Upper lobe of left lung (tissue), 6 donors: ENCODE measurements at regions not wholly inside any gene's neighbourhood (a gene's known extent, or its start where the extent isn't known, plus 50 kb on each side); places are given as distances from the start of the nearest gene placed in this dataset.

ENCODE experiments used
- ATAC-seq, 2 donors: fragments of 200-7000 bp; cut with Tn5 transposase; one replicate each; pipeline ENCODE4 v1.9.1; 2022; ENCODE audit warnings: mild to moderate bottlenecking in 2 of 2, moderate library complexity in 2 of 2; ENCODE audit not compliant: low FRiP score in 2 of 2
- DNase-seq, 2 donors: peaks; one replicate each; pipeline ENCODE4 v3.0.0-alpha.2; 2019 to 2020
- H3K27ac ChIP-seq, 4 donors: fragments of 200-600 bp; sonication (generic); one replicate each; pipeline ENCODE4 v1.5.1; 2016 to 2019
- H3K27me3 ChIP-seq, 4 donors: fragments of 200-600 bp; sonication (generic); one replicate each; pipeline ENCODE4 v1.5.1; 2017 to 2019
- H3K36me3 ChIP-seq, 4 donors: fragments of 200-600 bp; sonication (generic); one replicate each; pipeline ENCODE4 v1.5.1; 2016 to 2019
- H3K4me1 ChIP-seq, 4 donors: fragments of 200-600 bp; sonication (generic); one replicate each; pipeline ENCODE4 v1.5.1; 2018 to 2019
- H3K4me3 ChIP-seq, 4 donors: fragments of 200-600 bp; sonication (generic); one replicate each; pipeline ENCODE4 v1.5.1; 2017 to 2019; ENCODE audit warnings: mild to moderate bottlenecking in 2 of 4, moderate library complexity in 1 of 4
- H3K9me3 ChIP-seq, 4 donors: fragments of 200-600 bp; sonication (generic); one replicate each; pipeline ENCODE4 v1.5.1; 2018 to 2019
- CTCF ChIP-seq, 6 experiments: fragments of 450-650 bp in 4 of 6; fragments of 200-600 bp in 2 of 6; sonication (generic) in 2 of 6; IDR thresholded peaks; one replicate each; pipeline ENCODE4 v1.5.1; 2016 to 2019; ENCODE audit warnings: antibody characterized with exemption in 6 of 6
- EP300 ChIP-seq, 4 donors: sonication (generic); formaldehyde crosslinking; IDR thresholded peaks; one replicate each; pipeline ENCODE4 v1.5.1; 2017; ENCODE audit warnings: antibody characterized with exemption in 4 of 4, control low read depth in 2 of 4
- POLR2A ChIP-seq, 4 donors: fragments of 450-650 bp; IDR thresholded peaks; one replicate each; pipeline ENCODE4 v1.5.1; 2016 to 2017; ENCODE audit warnings: antibody characterized with exemption in 4 of 4, mild to moderate bottlenecking in 2 of 4
- POLR2AphosphoS5 ChIP-seq, 2 donors: sonication (generic); formaldehyde crosslinking; IDR thresholded peaks; one replicate each; pipeline ENCODE4 v1.5.1; 2017; ENCODE audit warnings: antibody characterized with exemption in 2 of 2
- WGBS, 2 donors: methylation state at CpG; one replicate each; pipeline ENCODE4 v1.1.5; 2017 to 2018; 5-methylcytosine and 5-hydroxymethylcytosine counted together
- donor health status: DM: no; HTN: no; CAD: no; lungs with moderate emphysema.
- donor health status: DM: no; HTN: yes; CAD: no; lungs with severe emphysema.

- H3K4me3 ChIP-seq: no peak overlapping the region
- WGBS, 2 donors: 80 to 87% methylated on average over 5 of the region's 5 CpGs
- H3K9me3 ChIP-seq: peaks cover 0 to 4% (median 0%) of the 10 kb centered on the region in 4 donors
- no peak for ATAC-seq
- TF ChIP-seq POLR2AphosphoS5 (IDR thresholded peaks at IDR 0.05) (no peak), CTCF (IDR thresholded peaks at IDR 0.05) (no peak), EP300 (IDR thresholded peaks at IDR 0.05) (no peak), POLR2A (IDR thresholded peaks at IDR 0.05) (no peak)
- no peaks in the 10 kb centered on the region for H3K36me3 ChIP-seq
- no peak for DNase-seq
- no peaks in the 10 kb centered on the region for H3K4me1 ChIP-seq
- H3K27ac ChIP-seq: no peak overlapping the region
- H3K27me3 ChIP-seq: no peaks in the 10 kb centered on the region
These were observed 350.7 kb upstream of the SPRED2 start for GRCh38 chr2:65782996-65783650.

- no peaks in the 10 kb centered on the region for H3K36me3 ChIP-seq
- no peaks in the 10 kb centered on the region for H3K27me3 ChIP-seq
- DNase-seq (no peak), ATAC-seq (no peak)
- no peak overlapping the region for H3K4me3 ChIP-seq
- no peaks in the 10 kb centered on the region for H3K4me1 ChIP-seq
- WGBS, 2 donors: 57 to 67% methylated on average over 1 of the region's 1 CpG
- TF ChIP-seq POLR2AphosphoS5 (IDR thresholded peaks at IDR 0.05): no peak
- TF ChIP-seq POLR2A (IDR thresholded peaks at IDR 0.05): no peak
- no peak for TF ChIP-seq CTCF (IDR thresholded peaks at IDR 0.05)
- TF ChIP-seq EP300 (IDR thresholded peaks at IDR 0.05): no peak
- H3K27ac ChIP-seq: no peak overlapping the region
- H3K9me3 ChIP-seq: peaks cover 0 to 4% (median 0%) of the 10 kb centered on the region in 4 donors
These were observed 349.8 kb upstream of the SPRED2 start for GRCh38 chr2:65782186-65782585.

GRCh38 chr2:65781756-65782155 lies 349.4 kb upstream of the SPRED2 start:
- no peaks in the 10 kb centered on the region for H3K27me3 ChIP-seq
- H3K36me3 ChIP-seq: no peaks in the 10 kb centered on the region
- TF ChIP-seq POLR2AphosphoS5 (IDR thresholded peaks at IDR 0.05) (no peak), EP300 (IDR thresholded peaks at IDR 0.05) (no peak), CTCF (IDR thresholded peaks at IDR 0.05) (no peak), POLR2A (IDR thresholded peaks at IDR 0.05) (no peak)
- no peaks in the 10 kb centered on the region for H3K4me1 ChIP-seq
- no peak for ATAC-seq
- H3K4me3 ChIP-seq: no peak overlapping the region
- no peak for DNase-seq
- H3K9me3 ChIP-seq: peaks cover 0 to 4% (median 0%) of the 10 kb centered on the region in 4 donors
- no peak overlapping the region for H3K27ac ChIP-seq

- ATAC-seq: no peak
- H3K36me3 ChIP-seq: no peaks in the 10 kb centered on the region
- TF ChIP-seq EP300 (IDR thresholded peaks at IDR 0.05): no peak
- TF ChIP-seq POLR2A (IDR thresholded peaks at IDR 0.05): no peak
- H3K4me1 ChIP-seq: no peaks in the 10 kb centered on the region
- DNase-seq: no peak
- 64 to 81% methylated on average over 1 of the region's 1 CpG for WGBS, 2 donors
- H3K4me3 ChIP-seq: no peak overlapping the region
- H3K27me3 ChIP-seq: no peaks in the 10 kb centered on the region
- no peak overlapping the region for H3K27ac ChIP-seq
- H3K9me3 ChIP-seq: peaks cover 0 to 4% (median 0%) of the 10 kb centered on the region in 4 donors
These were observed 346.6 kb upstream of the SPRED2 start for GRCh38 chr2:65779021-65779420.

GRCh38 chr2:65778137-65778536 lies 345.7 kb upstream of the SPRED2 start:
- Histone ChIP-seq H3K4me1 (no peaks in the 10 kb centered on the region), H3K9me3 (peaks cover 0 to 4% (median 0%) of the 10 kb centered on the region in 4 donors), H3K36me3 (no peaks in the 10 kb centered on the region), H3K27ac (no peak overlapping the region), H3K27me3 (no peaks in the 10 kb centered on the region), H3K4me3 (no peak overlapping the region)
- no peak for DNase-seq
- TF ChIP-seq CTCF (IDR thresholded peaks at IDR 0.05) (no peak), EP300 (IDR thresholded peaks at IDR 0.05) (no peak), POLR2A (IDR thresholded peaks at IDR 0.05) (no peak), POLR2AphosphoS5 (IDR thresholded peaks at IDR 0.05) (no peak)
- ATAC-seq: no peak
- WGBS, 2 donors: 70 to 74% methylated on average over 2 of the region's 2 CpGs
